Left forelimb (tissue), 1 donor: ENCODE measurements at regions not wholly inside any gene's neighbourhood (a gene's known extent, or its start where the extent isn't known, plus 50 kb on each side); places are given as distances from the start of the nearest gene placed in this dataset.
"Not testable (repeated sequence)": the region's sequence is repeated elsewhere in the genome, so short reads cannot be mapped to it uniquely, and the experiment has no call there.

Experiments used
- DNase-seq: peaks from one replicate; pipeline ENCODE4 v3.0.0-alpha.2; 2018; ENCODE audit warnings: low spot score

DNA sequence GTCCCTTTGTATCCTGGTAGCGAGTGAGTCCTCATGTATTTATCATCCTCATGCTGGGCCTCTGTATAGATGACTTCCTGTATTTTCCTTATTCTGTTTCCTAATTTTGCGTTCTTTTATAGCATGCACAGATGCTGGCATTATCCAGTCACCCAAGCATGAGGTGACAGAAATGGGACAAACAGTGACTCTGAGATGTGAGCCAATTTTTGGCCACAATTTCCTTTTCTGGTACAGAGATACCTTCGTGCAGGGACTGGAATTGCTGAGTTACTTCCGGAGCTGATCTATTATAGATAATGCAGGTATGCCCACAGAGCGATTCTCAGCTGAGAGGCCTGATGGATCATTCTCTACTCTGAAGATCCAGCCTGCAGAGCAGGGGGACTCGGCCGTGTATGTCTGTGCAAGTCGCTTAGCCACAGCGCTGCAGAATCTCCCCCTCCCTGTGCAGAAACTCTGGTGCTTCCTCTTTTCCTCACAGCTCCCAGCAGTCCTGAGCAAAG lies 183.1 kb upstream of the PRSS58 start:
- DNase-seq, result no peak

DNA sequence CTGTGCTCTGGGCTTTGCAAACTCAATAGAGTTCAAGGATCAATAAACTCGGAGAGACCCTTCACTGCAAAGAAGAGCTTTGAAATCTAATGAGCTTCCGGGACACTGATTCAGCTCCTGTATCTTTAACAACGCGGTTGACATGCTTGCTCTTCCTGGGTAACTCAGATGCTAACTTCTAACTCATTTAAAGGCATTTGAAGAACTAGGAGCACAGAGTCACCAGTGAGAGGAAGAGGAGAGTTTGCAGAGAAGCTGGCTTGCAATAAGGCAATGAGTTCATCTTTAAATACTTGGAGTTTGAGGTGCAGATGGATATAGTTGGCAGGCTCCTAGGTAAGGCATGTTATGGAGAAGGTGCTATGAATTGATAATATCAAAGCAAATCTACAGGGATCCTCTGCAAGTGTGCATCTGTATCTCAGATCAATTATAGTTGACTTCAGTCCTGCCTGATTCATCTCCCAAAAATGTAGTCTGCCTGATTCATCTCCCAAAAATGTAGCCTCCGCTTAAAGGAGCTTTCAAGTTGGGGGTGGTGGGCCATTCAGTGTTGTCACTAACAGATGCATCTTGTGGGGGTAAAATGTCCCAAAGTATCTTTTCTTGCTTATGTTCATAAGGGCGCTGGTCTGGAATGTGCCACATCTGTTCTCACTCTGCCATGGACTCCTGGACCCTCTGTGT lies 182.5 kb upstream of the PRSS58 start:
- no peak for DNase-seq

DNA sequence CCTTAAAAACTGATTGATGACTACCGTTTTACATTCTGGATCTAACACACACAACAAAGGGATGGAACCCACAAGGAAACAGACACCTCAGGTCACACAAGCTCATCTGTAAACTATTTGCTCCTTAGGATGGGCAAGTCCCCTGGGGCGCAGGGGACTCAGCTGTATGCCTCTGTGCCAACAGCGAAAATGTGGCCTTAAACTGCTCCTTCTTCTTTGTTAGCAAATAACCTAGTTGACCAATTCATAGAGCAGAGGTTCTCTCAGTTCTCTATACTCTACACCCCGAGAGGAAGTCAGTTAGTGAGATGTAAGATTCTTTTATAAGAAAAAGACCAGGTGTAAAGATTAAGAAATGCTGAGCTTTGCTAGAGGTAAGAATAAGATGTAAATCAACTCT lies 181.9 kb upstream of the PRSS58 start:
- DNase-seq, result no peak

DNA sequence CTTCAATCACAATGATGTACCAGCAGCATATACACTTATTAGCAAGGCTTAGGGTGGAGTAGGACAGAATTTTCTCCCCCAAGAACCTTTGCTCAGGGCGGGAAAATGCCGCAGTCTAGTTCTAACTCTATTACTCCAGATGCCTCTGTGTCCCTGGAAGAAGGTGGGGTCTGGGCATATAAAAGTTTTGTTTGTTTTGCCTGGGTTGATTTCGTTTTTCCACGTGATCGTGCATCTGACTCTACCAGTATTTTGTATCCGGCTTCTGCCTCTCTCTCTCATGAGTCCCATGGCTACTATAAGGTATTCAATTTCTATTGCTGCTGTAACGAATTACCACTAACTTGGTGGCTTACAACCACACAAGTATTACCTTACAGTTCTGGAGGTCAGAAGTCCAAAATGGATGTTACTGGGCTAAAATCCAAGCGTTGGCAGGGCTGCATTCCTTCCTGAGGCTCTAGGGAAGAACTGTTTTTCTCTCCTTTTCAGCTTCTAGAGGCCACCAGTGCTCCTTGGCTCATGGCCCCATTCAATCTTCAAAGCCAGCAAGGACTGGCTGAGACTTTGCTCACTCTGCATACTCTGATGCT lies 181.2 kb upstream of the PRSS58 start:
- no peak for DNase-seq

DNA sequence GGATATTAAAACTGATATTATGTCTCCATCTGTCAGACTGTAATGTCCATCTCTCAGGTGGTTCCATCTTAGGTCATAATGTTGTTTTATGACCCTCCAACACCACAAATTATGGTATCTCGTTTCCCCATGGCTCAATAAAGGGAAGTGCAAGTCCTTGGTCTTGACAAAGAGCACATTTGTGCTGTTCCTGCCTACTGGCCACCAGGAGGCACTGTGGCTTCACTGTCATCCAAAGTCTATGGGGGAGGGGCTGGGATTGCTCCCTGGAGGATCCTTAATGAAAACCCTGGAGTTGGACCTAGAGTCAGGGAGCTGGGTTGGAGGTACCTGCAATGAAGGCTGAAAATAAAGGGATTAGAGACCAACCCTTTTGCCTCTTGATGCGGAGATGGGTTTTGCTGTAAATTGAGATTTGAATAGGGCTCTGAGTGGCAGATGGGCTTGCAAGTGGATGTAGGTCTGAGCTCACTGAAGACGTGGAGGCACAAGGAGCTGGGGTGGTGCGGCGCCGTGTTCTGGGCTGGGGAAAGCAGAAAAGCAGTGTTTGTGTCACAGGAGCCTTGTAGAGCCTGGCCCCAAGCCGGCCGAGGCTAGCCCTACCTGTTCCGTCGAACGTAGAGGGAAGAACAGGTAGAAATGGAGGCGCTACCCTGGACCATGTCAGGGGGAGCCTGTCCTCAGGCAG lies 180.5 kb upstream of the PRSS58 start:
- DNase-seq, result no peak

DNA sequence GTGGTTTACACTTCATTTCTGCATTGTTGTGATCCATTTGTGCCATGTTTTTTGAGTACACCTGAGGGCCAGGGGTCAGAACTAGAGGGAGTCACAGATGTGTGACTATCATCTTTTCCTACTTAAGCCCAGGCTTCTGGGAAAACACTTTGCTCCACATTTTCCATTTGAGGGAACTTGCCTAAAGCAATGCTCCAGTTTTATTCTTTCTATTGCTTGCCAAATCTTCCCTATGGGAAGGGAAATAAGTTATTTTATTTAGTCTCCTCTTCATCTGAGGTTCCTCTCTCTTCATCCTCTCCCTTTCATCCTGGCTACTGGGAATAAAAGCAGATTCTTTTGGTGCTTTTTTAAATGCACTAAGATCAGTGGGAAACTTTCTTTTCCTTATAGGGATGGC lies 179.9 kb upstream of the PRSS58 start:
- DNase-seq, result no peak

DNA sequence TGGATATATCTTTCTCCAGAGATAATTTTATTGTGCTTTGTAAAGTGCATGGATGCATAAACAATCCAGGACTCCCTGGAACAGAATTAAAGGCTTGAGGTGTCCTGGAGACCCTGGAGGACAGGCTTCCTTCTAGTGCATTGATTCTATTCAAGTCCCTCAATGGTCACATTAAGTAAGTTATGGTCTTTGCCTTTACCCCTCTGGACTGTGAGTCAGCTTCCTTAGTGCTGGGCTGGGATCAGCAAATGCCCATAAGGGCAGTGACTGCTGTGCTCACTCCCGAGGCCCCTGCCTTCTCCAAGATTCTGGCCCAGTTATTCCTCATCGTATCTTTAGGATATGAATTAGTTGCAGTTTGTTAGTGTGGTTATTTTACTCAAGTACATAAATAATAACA lies 178.7 kb upstream of the PRSS58 start:
- no peak for DNase-seq

DNA sequence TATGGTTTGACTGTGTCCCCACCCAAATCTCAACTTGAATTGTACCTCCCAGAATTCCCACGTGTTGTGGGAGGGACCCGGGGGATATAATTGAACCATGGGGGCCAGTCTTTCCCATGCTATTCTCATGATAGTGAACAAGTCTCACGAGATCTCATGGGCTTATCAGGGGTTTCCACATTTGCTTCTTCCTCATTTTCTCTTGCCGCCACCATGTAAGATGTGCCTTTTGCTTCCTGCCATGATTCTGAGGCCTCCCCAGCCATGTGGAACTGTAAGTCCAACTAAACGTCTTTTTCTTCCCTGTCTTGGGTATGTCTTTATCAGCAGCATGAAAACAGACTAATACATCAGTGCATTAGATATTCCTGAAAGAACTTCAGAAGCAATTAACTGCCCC lies 177.7 kb upstream of the PRSS58 start:
- not testable (repeated sequence) for DNase-seq

DNA sequence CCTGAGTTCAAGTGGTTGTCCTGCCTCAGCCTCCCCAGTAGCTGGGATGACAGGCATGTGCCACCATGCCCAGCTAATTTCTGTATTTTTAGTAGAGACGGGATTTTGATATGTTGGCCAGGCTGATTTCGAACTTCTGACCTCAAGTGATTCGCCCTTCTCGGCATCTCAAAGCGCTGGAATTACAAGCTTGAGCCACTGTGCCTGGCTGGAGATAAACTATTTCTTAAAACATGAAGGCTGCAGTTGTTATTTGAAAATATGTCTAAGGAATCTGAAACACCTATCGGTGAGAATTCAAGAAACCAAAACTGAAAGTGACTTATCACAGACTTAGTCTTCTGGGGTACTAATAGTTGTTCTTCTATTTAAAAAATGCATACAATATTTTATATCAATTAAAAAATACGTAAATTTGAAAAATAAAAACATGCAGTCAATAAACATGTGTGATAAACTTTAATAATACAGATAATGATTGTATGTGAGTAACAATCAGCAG lies 176.9 kb upstream of the PRSS58 start:
- DNase-seq, result no peak

DNA sequence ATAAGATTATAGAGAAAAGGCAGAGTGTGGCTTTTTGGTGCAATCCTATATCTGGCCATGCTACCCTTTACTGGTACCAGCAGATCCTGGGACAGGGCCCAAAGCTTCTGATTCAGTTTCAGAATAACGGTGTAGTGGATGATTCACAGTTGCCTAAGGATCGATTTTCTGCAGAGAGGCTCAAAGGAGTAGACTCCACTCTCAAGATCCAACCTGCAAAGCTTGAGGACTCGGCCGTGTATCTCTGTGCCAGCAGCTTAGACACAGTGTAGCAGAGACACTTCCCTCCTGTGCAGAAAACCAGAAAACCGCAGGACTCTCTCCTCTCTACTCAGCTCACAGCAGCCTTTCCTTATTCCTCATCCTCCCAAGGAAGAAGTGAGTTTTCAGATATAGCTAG lies 176.3 kb upstream of the PRSS58 start:
- DNase-seq, result not testable (repeated sequence)

DNA sequence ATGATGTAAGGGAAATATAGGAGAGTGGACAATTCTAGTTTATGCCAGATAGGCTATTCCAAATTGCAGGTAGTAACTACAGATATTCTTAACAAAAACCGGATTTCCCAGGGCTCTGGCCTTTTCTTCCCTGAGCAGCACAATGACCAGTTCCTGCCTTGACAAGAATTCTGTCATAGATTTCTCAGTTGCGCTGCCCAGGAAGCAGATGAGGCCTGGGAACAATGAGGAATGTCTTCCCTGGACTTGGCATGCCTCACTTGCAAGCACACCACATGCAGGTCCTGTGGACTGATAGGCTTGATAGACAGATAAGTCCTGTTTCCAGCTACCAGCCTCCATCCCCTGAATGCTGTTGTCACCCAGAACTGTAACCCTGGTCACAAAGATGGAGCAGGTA lies 174.5 kb upstream of the PRSS58 start:
- no peak for DNase-seq

DNA sequence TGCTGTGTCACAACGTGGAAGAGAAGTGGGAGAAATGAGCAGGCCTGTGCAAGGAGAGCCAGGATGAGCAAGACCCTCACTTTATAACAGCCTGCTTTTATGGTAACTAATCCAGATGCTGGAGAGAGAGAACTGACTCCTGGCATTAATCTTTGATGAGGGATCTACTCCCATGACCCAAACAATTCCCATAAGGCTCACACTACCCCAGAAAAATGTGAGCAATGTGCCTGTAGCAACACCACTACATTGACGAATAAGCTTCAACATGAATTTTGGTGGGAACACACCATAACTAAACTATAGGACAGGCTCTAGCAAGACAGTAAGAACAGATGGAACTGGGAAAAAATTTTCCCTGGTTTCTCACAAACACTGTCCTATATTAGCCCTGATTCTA lies 173.6 kb upstream of the PRSS58 start:
- no peak for DNase-seq

DNA sequence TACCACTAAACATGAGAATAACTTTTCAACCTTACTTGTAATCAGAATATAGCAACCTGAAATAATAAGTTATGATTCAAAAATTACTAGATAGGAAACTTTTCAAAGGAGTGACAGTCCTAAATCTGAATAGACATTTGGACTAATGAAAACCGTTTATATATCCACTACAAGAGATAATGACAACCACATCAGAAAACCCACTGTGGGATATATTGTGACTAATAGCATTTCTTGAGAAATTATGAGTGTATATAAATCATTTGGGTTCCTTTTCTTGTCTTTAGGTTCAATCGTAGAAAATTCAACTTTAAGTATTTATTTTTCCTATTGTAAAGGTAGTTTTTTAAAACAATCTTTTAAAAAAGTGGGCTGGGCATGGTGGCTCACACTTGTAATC lies 170.2 kb upstream of the PRSS58 start:
- no peak for DNase-seq

DNA sequence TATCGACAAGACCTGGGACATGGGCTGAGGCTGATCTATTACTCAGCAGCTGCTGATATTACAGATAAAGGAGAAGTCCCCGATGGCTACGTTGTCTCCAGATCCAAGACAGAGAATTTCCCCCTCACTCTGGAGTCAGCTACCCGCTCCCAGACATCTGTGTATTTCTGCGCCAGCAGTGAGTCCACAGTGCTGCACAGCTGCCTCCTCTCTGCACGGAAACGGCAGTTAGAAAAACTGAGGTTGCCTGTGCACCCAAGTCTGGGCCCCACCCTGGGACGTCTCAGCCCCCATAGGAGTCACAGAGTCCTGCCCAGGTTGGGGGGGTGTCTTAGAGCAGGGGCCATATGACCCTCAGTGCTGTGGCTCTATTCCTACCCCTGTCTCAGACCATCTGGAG lies 167.4 kb upstream of the PRSS58 start:
- DNase-seq, result no peak

DNA sequence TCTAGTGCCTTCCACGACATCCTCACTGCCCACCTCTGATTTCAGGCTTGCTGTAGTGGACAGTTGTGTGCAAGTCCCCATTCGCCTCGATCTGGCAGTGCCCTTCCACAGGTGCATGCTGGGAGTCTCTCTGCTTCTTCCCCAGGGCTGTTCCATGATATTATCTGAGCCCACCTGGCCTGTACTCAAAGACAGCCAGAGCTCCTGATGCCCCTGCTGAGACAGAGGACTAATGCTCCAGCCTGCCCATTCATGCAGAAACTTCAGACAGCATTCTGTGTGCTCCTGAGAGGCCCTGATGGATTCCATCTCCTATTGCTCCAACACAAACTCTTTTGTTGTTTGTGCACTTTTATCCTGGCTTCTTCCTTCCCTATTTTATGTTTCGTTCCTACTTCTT lies 164.8 kb upstream of the PRSS58 start:
- DNase-seq, result no peak

DNA sequence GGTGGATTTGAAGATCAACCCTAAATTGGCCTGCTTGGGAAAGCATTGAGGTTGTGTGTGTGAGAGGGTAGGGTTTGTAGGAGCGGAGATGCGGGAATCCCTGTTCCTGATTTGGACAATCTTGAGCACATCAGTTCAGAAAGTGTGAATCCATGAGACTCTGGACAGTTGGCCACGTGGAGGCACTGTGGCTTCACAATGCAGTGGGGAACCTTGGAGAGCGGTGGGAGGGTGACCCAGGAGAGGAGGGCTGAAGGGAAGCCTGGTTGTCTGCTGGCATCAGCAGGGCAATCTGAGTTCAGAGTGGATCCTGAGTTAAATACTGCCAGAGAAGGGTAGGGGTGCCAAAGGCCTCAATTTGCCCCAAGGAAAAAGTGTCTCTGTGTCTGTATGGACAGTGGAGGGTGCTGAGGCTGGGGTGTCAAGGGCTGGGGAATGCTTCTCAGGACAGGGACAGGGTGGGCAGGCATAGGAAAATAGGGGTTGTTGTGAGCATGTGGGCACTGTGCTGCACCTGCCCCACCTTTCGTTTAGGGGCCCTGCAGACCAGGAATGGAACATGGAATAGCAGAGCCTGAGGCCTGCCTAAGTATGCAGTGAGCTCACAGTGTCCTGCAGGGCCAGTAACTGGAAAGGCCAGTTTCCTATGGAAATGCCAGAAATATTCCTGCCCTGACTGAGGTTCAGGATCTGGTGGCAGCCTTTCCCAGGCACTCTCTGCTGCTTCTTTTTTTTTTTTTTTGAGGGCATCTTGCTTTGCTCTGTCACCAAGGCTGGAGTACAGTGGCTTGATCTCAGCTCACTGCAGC lies 162.9 kb upstream of the PRSS58 start:
- DNase-seq, result no peak

DNA sequence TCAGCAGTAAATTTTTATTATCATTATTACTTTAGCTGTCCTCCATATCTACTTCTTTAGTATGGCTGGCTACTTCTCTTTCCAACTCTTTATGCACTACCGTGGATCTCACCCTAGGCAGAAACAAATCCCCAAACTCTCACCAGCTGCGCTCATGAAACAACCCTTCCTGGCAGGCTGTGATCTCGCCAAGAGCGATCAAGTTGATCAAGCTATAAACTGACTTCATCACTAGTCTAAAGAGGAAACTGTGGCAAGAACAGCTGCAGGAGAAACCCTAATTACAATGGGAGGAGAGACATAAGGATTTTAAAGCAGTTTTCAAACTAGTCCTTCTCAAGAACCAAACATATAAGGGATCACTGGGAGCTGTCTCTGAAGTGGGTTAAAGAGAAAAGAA lies 160.5 kb upstream of the PRSS58 start:
- DNase-seq, result no peak

DNA sequence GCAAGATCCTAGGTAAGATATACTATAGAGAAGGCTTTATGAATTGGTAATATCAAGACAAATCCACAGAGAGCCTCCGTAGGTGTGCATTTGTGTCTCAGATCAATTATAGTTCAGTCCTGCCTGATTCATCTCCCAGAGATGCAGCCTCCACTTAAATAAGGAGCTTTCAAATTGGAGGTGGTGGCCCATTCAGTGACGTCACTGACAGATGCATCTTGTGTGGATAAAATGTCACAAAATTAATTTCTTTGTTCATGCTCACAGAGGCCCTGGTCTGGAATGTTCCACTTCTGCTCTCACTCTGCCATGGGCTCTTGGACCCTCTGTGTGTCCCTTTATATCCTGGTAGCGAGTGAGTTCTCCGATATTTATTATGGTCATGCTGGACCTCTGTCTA lies 157.1 kb upstream of the PRSS58 start:
- no peak for DNase-seq

DNA sequence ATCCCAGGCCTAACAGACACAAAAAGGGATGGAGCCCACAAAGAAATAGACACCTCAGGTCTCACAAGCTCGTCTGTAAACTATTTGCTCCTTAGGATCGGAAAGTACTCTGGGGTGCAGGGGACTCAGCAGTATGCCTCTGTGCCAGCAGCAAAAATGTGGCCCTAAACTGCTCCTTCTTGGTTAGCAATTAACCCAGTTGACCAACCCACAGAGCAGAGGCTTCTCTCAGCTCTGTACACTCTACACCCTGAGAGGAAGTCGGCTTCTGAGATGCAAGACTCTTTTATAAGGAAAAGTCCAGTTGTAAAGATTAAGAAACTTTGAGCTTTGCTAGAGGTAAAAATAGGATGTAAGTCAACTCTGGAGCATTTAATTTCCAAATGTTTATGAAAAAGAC lies 156.3 kb upstream of the PRSS58 start:
- no peak for DNase-seq

DNA sequence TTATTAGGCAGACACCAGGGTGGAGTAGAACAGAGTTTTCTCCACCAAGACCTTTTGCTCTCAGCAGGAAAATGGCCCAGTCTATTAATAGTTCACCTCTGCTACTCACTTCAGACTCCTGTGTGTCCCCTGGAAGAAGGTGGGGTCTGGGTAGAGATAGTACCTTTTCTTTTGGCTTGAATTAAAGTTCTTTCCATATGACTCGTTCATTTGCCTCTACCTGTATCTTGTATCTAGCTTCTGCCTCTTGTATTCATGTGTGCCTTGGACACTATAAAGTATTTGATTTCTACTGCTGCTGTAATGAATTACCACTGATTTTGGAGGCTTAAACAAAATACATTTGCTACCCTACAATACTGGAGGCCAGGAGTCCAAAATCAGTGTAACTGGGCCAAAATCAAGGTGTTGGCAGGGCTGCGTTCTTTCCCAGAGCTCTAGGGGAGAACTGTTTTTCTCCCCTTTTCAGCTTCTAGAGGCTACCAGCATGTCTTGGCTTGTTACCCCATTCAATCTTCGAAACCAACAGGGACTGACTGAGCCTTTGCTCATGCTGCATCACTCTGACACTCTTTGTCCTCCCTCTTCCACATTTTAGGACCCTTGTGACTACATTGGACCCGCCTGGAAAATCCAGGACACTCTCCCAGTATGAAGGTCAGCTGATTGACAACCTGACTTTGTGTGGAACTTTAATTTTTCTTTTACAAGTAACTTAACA lies 155.6 kb upstream of the PRSS58 start:
- no peak for DNase-seq

DNA sequence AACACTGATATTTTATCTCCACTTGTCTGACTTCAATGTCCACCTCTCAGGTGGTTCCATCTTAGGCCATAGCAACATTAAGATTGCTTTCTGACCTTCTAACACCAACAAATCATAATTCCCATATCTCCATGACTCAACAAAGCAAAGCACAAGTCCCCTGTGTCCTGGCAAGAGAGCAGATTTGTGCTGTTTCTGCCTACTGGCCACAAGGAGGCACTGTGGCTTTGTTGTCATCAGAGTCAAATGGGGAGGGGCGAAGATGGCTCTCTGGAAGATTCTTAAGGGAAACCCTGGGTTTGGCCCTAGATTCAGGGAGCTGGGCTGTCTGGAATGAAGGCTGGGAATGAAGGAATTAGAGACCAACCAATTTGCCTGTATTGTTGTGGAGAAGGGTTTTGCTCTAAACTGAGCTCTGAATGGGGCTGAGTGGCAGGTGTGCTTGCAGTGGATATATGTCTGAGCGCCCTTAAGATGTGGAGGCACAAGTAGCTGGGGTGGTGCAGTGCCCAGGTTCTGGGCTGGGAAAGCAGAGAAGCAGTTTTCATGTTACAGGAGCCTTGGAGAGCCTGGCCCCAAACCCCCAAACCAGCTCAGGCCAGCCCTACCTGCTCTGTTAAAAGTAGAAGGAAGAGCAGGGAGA lies 154.8 kb upstream of the PRSS58 start:
- no peak for DNase-seq
